Activated CD4-positive, alpha-beta T cell treated with anti-CD3 and anti-CD28 coated beads for 36 hours (primary cell): ENCODE measurements at regions not wholly inside any gene's neighbourhood (a gene's known extent, or its start where the extent isn't known, plus 50 kb on each side); places are given as distances from the start of the nearest gene placed in this dataset.
"Not testable (repeated sequence)": the region's sequence is repeated elsewhere in the genome, so short reads cannot be mapped to it uniquely, and the experiment has no call there.

ENCODE experiments used
- ATAC-seq: fragments of 200-7000 bp; cut with Tn5 transposase; one replicate; pipeline ENCODE4 v1.10.0; 2021; ENCODE audit warnings: mild to moderate bottlenecking, moderate library complexity
- CTCF ChIA-PET: fragments of 350-600 bp; sonication (Branson Sonifier 250); formaldehyde crosslinking; loops from one replicate; lab custom pipeline; 2021; ENCODE audit warnings: antibody characterized with exemption; lab: Charles Lee
- POLR2A ChIA-PET: fragments of 350-600 bp; sonication (Branson Sonifier 250); formaldehyde crosslinking; loops from one replicate; lab custom pipeline; 2021; ENCODE audit warnings: antibody characterized with exemption, inconsistent platforms; lab: Charles Lee
- DNase-seq: peaks from one replicate; pipeline ENCODE4 v3.0.0-alpha.2; 2020
- H3K27ac Mint-ChIP-seq: one replicate; pipeline ENCODE4 v1.8.0; 2021; ENCODE audit warnings: mixed read lengths
- H3K27me3 Mint-ChIP-seq: one replicate; pipeline ENCODE4 v1.8.0; 2021; ENCODE audit warnings: mixed read lengths
- H3K36me3 Mint-ChIP-seq: one replicate; pipeline ENCODE4 v1.8.0; 2021; ENCODE audit warnings: low read depth, mixed read lengths
- H3K4me1 Mint-ChIP-seq: one replicate; pipeline ENCODE4 v1.8.0; 2021; ENCODE audit warnings: mixed read lengths
- H3K4me3 Mint-ChIP-seq: one replicate; pipeline ENCODE4 v1.8.0; 2021; ENCODE audit warnings: mild to moderate bottlenecking, moderate library complexity, mixed read lengths
- H3K9me3 Mint-ChIP-seq: one replicate; pipeline ENCODE4 v1.8.0; 2021; ENCODE audit warnings: low read depth, mixed read lengths
- intact Hi-C, 2 experiments: fragments of 100-400 bp; cut with DNase I in 1 of 2; cut with micrococcal nuclease in 1 of 2; formaldehyde crosslinking; loops; one replicate each; pipeline versions ENCODE4 v1.14.2 to v1.15.1; 2022 to 2024; cut with DNase I, micrococcal nuclease

GRCh38 chr2:238720232-238720672 lies 127.6 kb upstream of the TWIST2 start:
- DNase-seq: peak; percentile 80
- ATAC-seq: peak; percentile 71
- intact Hi-C loops: loop anchor here (1.0 to 5.0 kb wide), 2 partner anchors 65 to 67 kb away; no protein-coding TSS in a partner anchor

GRCh38 chr2:238722181-238722580 lies 125.7 kb upstream of the TWIST2 start:
- H3K4me1 Mint-ChIP-seq: no peaks in the 10 kb centered on the region
- H3K36me3 Mint-ChIP-seq: no peaks in the 10 kb centered on the region
- H3K9me3 Mint-ChIP-seq: peaks cover 2% of the 10 kb centered on the region
- CTCF ChIA-PET: interaction anchor here (0.5 to 1.3 kb wide), 2 partner anchors 14 to 1291 kb away, joined by 3 to 5 read pairs; no protein-coding TSS in a partner anchor
- H3K27me3 Mint-ChIP-seq: peaks cover 18% of the 10 kb centered on the region
- intact Hi-C loops: loop anchor here in 1 of 2 experiments (5.0 kb wide), 1 partner anchor 65 kb away; no protein-coding TSS in a partner anchor
- no peak overlapping the region for H3K4me3 Mint-ChIP-seq
- ATAC-seq (no peak), DNase-seq (no peak)
- POLR2A ChIA-PET: no interaction called here
- no peak overlapping the region for H3K27ac Mint-ChIP-seq

More at GRCh38 chr2:238720232-238720672, 127.6 kb upstream of the TWIST2 start:
- Mint-ChIP-seq H3K4me3 (no peak overlapping the region), H3K36me3 (no peaks in the 10 kb centered on the region), H3K9me3 (peaks cover 2% of the 10 kb centered on the region), H3K27ac (no peak overlapping the region), H3K27me3 (peaks cover 26% of the 10 kb centered on the region), H3K4me1 (no peaks in the 10 kb centered on the region)
- POLR2A ChIA-PET: no interaction called here
- CTCF ChIA-PET: interaction anchor here (0.8 to 1.3 kb wide), 3 partner anchors 12 to 1423 kb away, joined by 3 to 8 read pairs (median 4); no protein-coding TSS in a partner anchor

DNA sequence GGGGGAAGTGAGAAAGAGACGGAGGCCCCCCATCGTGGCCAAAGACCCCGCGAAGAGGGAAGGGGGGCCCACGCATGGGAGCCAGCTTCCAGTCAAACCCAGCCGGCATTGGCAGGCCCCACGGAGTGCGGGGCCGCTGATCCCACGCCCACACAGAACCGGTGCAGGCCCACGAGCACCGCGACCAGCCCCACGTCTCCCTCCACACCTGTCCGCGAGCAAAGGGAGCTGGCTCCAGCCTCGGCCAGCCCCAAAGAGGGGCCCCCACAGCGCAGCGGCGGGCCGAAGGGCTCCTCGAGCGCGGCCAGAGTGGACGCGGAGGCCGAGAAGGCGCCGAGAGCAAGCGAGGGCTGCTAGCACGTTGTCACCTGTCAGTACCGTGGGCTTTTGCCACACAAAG lies 125.0 kb upstream of the TWIST2 start:
- Mint-ChIP-seq H3K27ac (no peak overlapping the region), H3K4me1 (no peaks in the 10 kb centered on the region), H3K9me3 (peaks cover 2% of the 10 kb centered on the region), H3K27me3 (peaks cover 18% of the 10 kb centered on the region), H3K36me3 (no peaks in the 10 kb centered on the region), H3K4me3 (no peak overlapping the region)
- ChIA-PET POLR2A (no interaction called here), CTCF (no interaction called here)
- ATAC-seq (no peak), DNase-seq (no peak)
- intact Hi-C loops: loop anchor here in 1 of 2 experiments (5.0 kb wide), 1 partner anchor 64 kb away; no protein-coding TSS in a partner anchor

DNA sequence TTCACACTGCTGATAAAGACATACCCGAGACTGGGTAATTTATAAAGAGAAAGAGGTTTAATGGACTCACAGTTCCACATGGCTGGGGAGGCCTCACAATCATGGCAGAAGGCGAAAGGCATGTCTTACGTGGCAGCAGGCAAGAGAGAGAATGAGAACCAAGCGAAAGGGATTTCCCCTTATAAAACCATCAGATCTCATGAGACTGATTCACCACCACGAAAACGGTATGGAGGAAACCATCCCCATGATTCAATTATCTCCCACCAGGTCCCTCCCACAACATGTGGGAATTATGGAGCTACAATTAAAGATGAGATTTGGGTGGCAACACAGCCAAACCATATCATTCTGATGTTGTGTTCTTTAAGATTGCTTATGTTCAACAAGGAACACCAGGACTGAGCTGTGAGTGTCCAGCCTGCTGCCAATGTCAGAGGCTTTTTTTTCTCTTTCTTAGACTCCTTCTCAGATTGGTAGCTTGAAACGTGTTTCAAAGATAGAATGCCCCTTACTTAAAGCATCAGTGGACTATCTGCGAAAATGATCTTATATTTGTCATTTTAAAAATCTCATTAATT lies 124.1 kb upstream of the TWIST2 start:
- H3K4me1 Mint-ChIP-seq, H3K36me3 Mint-ChIP-seq, CTCF ChIA-PET, ATAC-seq, H3K27ac Mint-ChIP-seq, POLR2A ChIA-PET, H3K9me3 Mint-ChIP-seq, H3K4me3 Mint-ChIP-seq: not testable (repeated sequence)
- peak; percentile 20 for DNase-seq
- intact Hi-C loops: loop anchor here in 1 of 2 experiments (5.0 kb wide), 1 partner anchor 63 kb away; no protein-coding TSS in a partner anchor
- H3K27me3 Mint-ChIP-seq: peaks cover 18% of the 10 kb centered on the region

DNA sequence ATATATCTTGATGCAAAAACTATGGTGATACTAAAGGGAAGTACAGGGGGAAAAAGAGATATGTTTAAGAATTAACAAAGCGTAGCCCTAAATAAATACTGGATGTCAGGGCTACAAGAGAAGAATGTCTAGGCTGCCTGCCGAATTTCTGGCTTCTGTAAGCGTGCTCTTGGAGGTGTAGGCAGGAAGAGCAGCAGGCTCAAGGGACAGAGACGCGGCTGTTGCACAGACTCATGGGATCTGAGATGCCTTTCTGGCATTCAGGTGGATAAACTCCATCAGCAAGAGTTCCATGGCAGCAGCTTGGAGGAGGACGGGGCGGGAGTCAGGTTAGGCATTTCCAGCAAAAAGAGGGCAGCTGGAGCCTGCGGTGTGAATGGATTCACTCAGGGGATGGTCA lies 123.2 kb upstream of the TWIST2 start:
- H3K27me3 Mint-ChIP-seq: peaks cover 14% of the 10 kb centered on the region

GRCh38 chr2:238725298-238725697 lies 122.6 kb upstream of the TWIST2 start:
- ChIA-PET CTCF (no interaction called here), POLR2A (no interaction called here)
- Mint-ChIP-seq H3K27me3 (peaks cover 13% of the 10 kb centered on the region), H3K4me1 (no peaks in the 10 kb centered on the region), H3K9me3 (peaks cover 2% of the 10 kb centered on the region), H3K36me3 (no peaks in the 10 kb centered on the region), H3K4me3 (no peak overlapping the region), H3K27ac (no peak overlapping the region)
- intact Hi-C loops: no loop called here
- DNase-seq (no peak), ATAC-seq (no peak)

More for the DNA sequence above, 123.2 kb upstream of the TWIST2 start:
- intact Hi-C loops: loop anchor here in 1 of 2 experiments (5.0 kb wide), 1 partner anchor 63 kb away; no protein-coding TSS in a partner anchor
- no peak overlapping the region for H3K4me3 Mint-ChIP-seq
- H3K27ac Mint-ChIP-seq: no peak overlapping the region
- no peaks in the 10 kb centered on the region for H3K36me3 Mint-ChIP-seq
- H3K4me1 Mint-ChIP-seq: no peaks in the 10 kb centered on the region
- H3K9me3 Mint-ChIP-seq: peaks cover 2% of the 10 kb centered on the region
- CTCF ChIA-PET: no interaction called here
- POLR2A ChIA-PET: no interaction called here
- DNase-seq (no peak), ATAC-seq (no peak)

- Mint-ChIP-seq H3K27me3 (peaks cover 12% of the 10 kb centered on the region), H3K4me3 (no peak overlapping the region), H3K27ac (no peak overlapping the region), H3K4me1 (no peaks in the 10 kb centered on the region), H3K9me3 (peaks cover 2% of the 10 kb centered on the region), H3K36me3 (no peaks in the 10 kb centered on the region)
- intact Hi-C loops: no loop called here
- ChIA-PET CTCF (no interaction called here), POLR2A (no interaction called here)
- DNase-seq (no peak), ATAC-seq (no peak)
These were observed 121.0 kb upstream of the TWIST2 start for GRCh38 chr2:238726670-238727584.

GRCh38 chr2:238727585-238728329 lies 120.1 kb upstream of the TWIST2 start:
- H3K9me3 Mint-ChIP-seq: no peaks in the 10 kb centered on the region
- no peak for ATAC-seq
- intact Hi-C loops: no loop called here
- no peaks in the 10 kb centered on the region for H3K4me1 Mint-ChIP-seq
- H3K27me3 Mint-ChIP-seq: peaks cover 12% of the 10 kb centered on the region
- no peak overlapping the region for H3K27ac Mint-ChIP-seq
- ChIA-PET POLR2A (no interaction called here), CTCF (no interaction called here)
- no peaks in the 10 kb centered on the region for H3K36me3 Mint-ChIP-seq
- no peak overlapping the region for H3K4me3 Mint-ChIP-seq
- DNase-seq: no peak

DNA sequence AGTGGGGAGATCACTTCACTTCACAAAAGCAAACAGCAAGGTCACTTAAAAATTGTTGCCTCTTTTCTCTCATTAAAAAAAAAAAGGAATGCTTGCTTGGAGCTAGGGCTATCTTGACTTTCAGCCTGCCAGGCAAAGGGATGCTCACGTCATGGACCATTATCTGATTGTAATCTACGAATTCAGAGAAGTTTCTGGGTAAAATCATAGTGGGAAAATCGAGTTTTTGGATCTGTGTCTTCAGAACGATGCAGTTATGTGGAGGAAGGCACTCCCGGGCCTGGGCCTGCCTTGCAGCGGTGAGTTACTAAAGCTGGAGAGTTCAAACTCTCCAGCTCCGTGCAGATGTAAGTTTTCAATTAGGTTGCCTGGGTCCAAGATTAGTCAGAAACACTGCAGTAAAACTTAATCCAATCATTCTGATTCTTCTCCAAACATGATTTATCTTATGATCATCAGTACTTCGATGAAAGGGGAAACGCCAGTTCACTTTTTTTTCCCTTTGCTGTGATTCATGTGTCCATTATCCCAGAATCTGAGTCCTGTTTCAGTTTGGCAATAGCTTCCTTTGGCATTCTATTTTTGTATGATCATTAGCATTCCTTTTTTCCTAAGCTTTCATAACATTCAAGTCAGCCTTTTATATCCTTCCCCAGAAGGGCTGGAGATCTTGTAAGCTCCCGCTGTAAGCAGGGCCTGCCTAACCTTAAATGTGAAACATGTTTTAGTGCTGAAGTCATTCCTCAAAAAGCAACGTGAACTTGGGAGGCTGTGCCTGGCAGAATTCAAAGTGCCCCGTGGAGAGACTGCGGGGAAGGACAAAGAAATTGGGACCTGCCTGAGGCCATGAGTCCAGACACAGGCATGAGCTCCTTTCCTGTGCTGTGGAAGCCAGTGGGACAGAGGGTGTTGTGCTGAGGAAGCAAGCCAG lies 119.3 kb upstream of the TWIST2 start:
- Mint-ChIP-seq H3K27me3 (peaks cover 12% of the 10 kb centered on the region), H3K9me3 (no peaks in the 10 kb centered on the region), H3K4me3 (no peak overlapping the region), H3K4me1 (no peaks in the 10 kb centered on the region), H3K27ac (no peak overlapping the region), H3K36me3 (no peaks in the 10 kb centered on the region)
- ATAC-seq: no peak
- no peak for DNase-seq
- CTCF ChIA-PET: no interaction called here
- intact Hi-C loops: no loop called here
- POLR2A ChIA-PET: no interaction called here

GRCh38 chr2:238729261-238729935 lies 118.5 kb upstream of the TWIST2 start:
- no peaks in the 10 kb centered on the region for H3K36me3 Mint-ChIP-seq
- ChIA-PET POLR2A (no interaction called here), CTCF (no interaction called here)
- no peak overlapping the region for H3K27ac Mint-ChIP-seq
- intact Hi-C loops: no loop called here
- ATAC-seq (no peak), DNase-seq (no peak)
- H3K27me3 Mint-ChIP-seq: peaks cover 14% of the 10 kb centered on the region
- H3K9me3 Mint-ChIP-seq: no peaks in the 10 kb centered on the region
- H3K4me3 Mint-ChIP-seq: no peak overlapping the region
- no peaks in the 10 kb centered on the region for H3K4me1 Mint-ChIP-seq
